NCI-H2107 treated with DMSO at 0.1 percent for 48 hours (cell line): ENCODE measurements at regions not wholly inside any gene's neighbourhood (a gene's known extent, or its start where the extent isn't known, plus 50 kb on each side); places are given as distances from the start of the nearest gene placed in this dataset.

Source experiments
- DNase-seq: peaks from one replicate; lab custom pipeline; 2025; ENCODE audit not compliant: unreplicated experiment; lab: John Stamatoyannopoulos, UW

GRCh38 chr3:14286887-14287500, 108.4 kb downstream of the LSM3 start:
- DNase-seq: peak; percentile 88

- DNase-seq: no peak
These were observed 109.7 kb downstream of the LSM3 start for GRCh38 chr3:14288177-14288788.

DNA sequence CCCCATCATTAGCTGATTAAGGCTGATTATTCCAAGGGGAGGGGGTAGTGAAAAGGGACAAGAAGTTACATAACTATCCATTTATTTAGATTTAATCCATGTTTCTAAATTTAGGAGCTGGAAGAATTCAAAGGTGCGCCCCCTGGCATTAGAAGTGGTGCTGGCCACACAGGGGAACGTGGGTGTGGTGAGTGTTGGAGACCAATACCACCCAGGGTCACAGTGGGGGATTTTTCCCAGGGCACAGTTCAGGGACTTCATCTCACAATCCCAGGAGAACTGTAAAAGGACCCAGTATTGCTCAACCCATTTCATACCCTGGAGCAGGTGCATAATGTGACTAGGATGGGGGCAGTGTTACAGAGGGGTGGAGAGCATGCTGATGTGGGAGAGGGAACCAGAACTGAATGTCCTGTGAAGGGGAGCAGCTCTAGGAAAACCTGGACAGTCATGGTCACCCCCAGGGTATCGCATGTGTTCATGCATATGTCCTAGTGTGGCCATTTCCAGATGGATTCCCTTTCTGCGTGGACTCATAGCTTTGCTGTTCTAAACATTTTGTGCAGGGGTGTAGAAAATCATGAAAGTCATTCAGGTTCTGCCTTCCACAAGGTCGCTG, 110.3 kb downstream of the LSM3 start:
- peak; percentile 33 for DNase-seq

DNA sequence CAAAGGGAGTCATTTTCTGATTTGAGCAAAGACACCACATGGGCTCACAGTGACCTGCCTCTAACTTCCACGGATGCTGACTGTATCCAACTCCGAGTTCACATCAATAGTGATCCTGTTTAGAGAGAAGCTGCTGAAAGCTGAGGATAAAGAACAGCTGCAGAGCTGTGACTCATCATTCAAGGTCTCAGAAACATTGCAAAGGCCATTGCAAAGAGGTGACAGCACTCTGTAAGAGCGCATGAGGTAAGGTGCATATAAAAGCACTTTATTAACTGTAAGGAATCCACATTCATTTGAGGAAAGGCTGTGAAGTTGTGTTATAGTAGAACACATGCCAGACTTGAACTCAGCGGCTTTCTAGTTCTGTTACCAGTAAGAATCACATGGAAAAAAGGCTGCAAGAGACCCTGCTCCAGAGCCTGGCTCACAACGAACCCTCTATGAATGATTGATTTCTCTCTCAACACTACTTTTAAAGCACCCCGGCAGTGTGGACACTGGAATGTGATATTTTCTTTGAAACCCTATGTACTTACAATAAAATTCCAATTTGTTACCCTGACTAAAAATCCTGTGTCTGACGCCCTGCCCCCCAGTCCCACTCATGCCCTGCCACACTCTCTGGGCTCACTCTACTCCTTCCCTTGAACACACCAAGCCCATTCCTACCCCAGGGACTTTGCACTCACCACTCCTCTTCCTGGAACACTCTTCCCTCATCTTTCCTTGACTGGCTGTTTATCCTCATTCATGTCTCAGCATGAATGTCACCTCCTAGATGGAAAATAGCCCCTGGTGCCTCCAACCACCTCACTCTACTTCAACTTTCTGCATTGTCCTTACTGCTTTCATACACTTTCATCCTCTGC, 111.2 kb downstream of the LSM3 start:
- DNase-seq: peak; percentile 41

GRCh38 chr3:14290631-14291385, 111.6 kb upstream of the SLC6A6 start:
- no peak for DNase-seq

DNA sequence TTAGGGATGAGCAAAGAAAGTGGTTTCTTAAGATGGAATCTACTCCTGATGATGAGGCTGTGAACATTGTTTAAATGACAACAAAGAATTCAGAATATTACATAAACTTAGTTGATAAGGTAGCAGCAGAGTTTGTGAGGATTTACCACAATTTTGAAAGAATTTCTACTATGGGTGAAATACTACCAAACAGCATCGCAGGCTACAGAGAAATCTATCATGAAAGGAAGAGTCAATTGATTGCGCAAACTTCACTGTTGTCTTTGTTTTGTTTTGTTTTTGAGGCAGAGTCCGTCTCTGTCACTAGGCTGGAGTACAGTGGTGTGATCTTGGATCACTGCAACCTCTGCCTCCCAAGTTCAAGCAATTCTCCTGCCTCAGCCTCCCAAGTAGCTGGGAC, 107.4 kb upstream of the SLC6A6 start:
- no peak for DNase-seq

GRCh38 chr3:14295801-14296200, 106.6 kb upstream of the SLC6A6 start:
- DNase-seq: no peak

DNA sequence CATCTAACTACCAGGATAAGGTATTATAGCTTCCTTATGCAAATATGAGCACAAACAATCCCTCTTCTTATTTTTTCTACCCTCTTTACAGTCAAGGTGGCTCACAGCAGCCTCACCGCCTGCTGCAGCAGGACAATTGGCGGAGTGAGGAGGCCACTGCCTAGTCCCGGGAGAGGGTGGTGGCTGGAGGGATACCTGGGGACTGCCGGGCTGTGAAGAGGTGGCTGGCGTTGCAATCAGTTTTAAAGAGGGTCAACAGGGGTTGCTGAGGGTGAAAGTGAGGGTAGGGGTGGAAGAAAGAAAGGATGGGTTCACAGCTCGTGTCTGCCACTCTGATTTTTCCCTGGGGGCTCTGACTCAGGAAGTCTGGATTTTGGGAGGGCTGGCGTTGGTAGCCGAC, 105.1 kb upstream of the SLC6A6 start:
- no peak for DNase-seq

DNA sequence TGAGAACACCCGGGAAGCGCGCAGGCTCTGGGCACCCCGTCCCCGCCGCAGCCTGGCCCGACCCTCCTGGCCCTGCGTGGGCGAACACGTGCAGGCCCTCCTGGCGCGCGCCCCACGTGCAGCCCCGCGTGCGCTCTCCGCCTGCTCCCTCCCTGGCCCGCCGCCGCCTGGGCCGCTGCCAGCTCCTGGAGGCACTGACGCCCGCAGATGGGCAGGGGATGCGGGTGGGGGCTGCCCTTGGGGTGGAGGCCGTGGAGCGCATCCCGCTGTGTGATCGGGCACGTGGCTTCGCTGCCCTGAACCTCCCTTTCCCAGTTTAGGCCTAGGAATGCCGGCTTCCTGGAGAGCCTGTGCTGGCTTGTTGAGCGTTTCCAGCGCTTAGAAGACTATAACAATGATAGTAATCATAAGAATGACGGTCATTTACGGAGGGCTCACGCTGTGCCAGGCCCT, 104.6 kb upstream of the SLC6A6 start:
- DNase-seq: peak; percentile 6

DNA sequence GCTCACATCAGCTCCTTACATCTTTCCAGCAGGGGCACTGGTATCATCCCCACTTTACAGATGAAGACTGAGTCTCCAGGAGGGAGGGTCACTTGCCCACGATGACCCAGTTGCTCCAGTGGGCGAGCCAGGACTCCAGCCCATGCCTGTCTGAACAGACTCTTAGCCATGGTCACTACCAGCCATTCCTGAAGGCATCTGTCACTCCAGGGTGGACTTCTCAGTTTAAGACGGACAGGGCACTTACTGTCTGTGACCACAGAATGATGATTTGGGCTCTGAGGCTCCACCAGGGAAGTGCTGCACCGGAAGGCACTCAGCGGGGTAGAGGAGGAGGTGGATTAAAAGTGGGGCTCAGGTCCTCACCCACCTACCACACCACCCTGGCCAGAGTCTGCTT, 104.0 kb upstream of the SLC6A6 start:
- no peak for DNase-seq

DNA sequence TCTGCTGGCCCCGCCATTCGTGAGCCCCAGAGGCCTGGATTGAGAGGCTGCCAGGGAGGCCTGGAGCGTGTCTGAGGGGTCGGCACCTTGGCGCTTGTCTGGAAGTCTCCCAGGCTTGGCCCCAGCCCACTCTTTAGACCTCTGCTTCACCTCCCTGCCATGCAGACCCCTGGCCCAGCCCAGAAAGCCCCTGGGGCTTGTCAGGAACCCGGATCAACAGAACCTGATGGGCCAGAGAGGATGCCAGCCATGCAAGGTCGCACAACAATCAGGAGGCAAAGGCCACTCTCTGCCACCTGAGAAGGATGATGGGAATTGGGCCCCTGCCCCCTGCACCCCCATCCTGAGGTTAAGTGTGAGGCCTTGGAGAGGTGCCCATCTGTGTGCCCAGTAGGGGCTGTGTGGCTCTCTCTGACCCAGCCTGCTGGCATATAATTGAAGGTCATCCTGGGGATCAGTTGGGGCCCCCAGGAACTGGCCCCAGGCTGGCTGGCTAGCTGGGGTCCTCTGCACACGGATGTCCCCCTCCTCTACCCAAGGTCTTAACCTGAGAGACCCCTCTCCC, 103.3 kb upstream of the SLC6A6 start:
- DNase-seq: no peak

GRCh38 chr3:14299767-14300166, 102.6 kb upstream of the SLC6A6 start:
- no peak for DNase-seq

GRCh38 chr3:14300721-14301399, 101.5 kb upstream of the SLC6A6 start:
- DNase-seq: no peak

DNA sequence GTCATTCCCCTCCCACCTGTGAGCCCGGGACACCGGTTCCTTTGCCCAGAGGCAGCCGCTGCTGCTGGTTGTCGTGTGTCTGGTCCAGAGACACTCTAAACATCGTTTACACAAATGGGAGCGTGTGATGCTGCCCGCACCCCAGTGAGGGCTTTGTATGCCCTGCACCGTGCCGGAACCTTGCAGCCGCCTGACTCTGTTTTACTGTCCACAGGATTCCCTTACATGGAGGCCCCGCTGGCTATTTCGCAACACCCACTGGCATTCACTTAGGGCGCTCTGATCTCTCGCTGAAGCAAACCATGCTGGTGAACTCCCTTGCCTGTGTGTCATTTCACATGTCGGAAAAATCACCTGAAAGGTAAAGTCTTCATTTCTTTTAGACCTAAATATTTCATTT, 100.8 kb upstream of the SLC6A6 start:
- no peak for DNase-seq

DNA sequence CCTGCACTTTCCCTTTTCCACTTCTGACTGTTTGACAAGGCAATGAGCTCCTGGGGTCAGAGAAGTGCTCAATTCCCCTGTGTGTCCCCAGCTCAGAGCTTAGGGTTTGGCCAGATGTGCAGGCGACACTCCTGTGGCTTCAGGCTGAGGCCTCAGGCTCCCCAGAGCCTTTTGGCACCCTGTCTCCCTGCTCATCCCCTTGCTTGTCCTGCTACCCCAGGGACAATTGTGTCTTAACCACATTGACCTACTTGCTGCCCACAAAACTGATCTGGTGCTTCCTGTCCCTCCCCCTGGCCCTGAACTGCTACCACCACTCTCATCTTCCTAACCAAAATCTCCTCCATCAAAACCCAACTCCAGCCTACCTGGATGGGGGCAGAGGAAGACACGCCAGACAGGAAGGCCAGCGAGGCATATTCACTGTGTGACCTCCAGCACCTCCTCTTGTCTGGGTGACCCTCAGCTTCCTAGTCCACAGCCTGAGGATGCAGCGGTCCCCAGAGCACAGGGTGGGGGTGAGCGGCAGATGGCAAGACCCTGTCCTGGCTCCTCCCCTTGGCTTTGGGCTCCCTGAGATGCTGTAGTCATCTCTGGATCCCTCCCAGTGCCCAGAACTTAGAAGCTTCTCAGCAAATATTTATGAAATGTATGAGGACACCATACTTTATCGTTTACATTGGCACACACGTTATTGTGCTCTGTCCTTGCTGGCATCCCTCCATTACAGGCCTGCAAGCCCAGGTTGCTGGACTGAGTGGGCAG, 98.9 kb upstream of the SLC6A6 start:
- DNase-seq: no peak

DNA sequence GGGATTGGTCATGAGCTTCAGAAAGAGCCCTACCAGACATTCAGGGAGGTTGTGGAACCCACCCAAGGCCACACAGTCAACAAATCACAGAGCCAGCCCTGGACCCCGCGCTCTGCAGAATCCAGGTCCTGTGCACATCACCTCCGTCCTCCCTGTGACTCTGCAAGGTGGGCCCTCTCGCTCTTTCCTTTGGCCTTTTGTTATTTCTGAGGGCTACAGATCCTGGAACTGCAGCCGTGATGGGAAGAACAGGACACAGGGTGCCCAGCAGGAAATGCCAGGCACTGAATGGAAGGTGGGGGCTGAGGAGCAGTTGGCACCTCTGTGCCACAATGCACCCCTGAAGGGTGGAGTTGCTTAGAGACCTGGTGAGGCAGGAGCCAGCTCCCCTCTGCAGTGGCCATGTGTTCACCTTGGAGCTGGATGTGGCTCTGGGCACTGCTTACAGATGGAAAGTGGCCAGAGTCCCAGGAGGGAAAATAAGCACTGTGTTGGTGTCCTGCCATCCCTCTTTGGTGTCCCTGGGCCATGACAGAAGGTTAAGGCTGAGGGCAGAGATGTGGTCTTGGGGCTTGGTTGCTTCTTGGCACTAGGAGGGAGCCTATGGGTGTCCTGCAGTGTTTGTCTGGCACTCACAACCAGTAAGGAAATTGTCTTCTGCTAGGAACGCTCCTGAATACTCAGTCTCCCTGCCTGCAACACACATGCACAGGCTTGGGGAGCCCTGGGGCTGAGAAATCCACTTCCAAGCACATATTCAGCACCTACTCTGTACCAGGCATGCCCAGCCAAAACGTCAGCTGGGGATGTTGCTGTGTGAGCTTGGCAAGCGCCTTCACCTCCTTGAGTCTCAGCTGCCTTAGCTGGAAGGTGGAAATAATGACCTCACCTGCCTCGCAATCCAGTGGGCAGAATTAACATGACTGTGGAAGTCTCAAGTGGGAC, 98.0 kb upstream of the SLC6A6 start:
- no peak for DNase-seq

- DNase-seq: no peak
These were observed 97.1 kb upstream of the SLC6A6 start for GRCh38 chr3:14305324-14305723.

GRCh38 chr3:14306142-14306541, 96.3 kb upstream of the SLC6A6 start:
- no peak for DNase-seq
